GM12878 (cell line): ENCODE measurements at regions not wholly inside any gene's neighbourhood (a gene's known extent, or its start where the extent isn't known, plus 50 kb on each side); places are given as distances from the start of the nearest gene placed in this dataset.

Source experiments
- ATAC-seq: fragments of 200-7000 bp; cut with Tn5 transposase; 3 replicates; pipeline ENCODE4 v1.9.1; 2020; ENCODE audit warnings: mild to moderate bottlenecking, moderate library complexity
- BruUV-seq: library from RNA; stranded (reverse); fragments of 400-500 nt; replicated peaks from 2 replicates; lab custom pipeline; 2021; lab: Mats Ljungman, UMichigan
- CTCF ChIA-PET: fragments of 300-600 bp; sonication (Branson Sonifier 250); formaldehyde crosslinking; extraction: SDS; loops from one replicate; lab custom pipeline; 2021; ENCODE audit warnings: inconsistent platforms; lab: Yijun Ruan, JAX
- POLR2A ChIA-PET: fragments of 350-600 bp; formaldehyde crosslinking; extraction: SDS; loops from one replicate; lab custom pipeline; 2021; ENCODE audit warnings: inconsistent platforms; lab: Charles Lee
- RAD21 ChIA-PET: fragments of 300-600 bp; sonication (Branson Sonifier 250); formaldehyde crosslinking; loops from one replicate; lab custom pipeline; 2023; ENCODE audit warnings: antibody characterized with exemption; ENCODE audit not compliant: unreplicated experiment; lab: Charles Lee
- SMC1A ChIA-PET: fragments of 300-600 bp; sonication (Branson Sonifier 250); formaldehyde crosslinking; loops from one replicate; lab custom pipeline; 2023; ENCODE audit not compliant: unreplicated experiment, uncharacterized antibody; lab: Charles Lee
- DNase-seq: peaks from one replicate; pipeline ENCODE4 v3.0.0-alpha.2; 2011; ENCODE audit warnings: low read depth, low spot score
- FAIRE-seq: peaks from 3 replicates; lab custom pipeline; 2011; peaks lifted over from hg19 to GRCh38; lab: Jason Lieb, UNC
- H2AFZ ChIP-seq: 2 replicates; pipeline ENCODE4 v1.6.0; 2011; ENCODE audit warnings: low read depth, low read length, control low read depth; ENCODE audit not compliant: control insufficient read depth
- H3K27ac ChIP-seq: 2 replicates; pipeline ENCODE4 v1.5.1; 2011; ENCODE audit warnings: control low read depth; ENCODE audit not compliant: control insufficient read depth, insufficient read depth
- H3K27me3 ChIP-seq, 2 experiments: replicated peaks in 1 of 2; 2 replicates each; pipeline versions ENCODE4 v1.6.0 to v1.6.1; 2011; ENCODE audit warnings: low read length in 1 of 2; ENCODE audit not compliant: control insufficient read depth in 2 of 2, insufficient read depth in 2 of 2
- H3K36me3 ChIP-seq, 2 experiments: 2 replicates each; pipeline ENCODE4 v1.5.1; 2011; ENCODE audit warnings: low read length in 1 of 2; ENCODE audit not compliant: control insufficient read depth in 2 of 2, insufficient read depth in 2 of 2
- H3K4me1 ChIP-seq: 2 replicates; pipeline ENCODE4 v1.6.1; 2011; ENCODE audit warnings: mild to moderate bottlenecking, low read length, moderate library complexity, mixed read lengths; ENCODE audit not compliant: control insufficient read depth, insufficient read depth
- H3K4me2 ChIP-seq: 2 replicates; pipeline ENCODE4 v1.6.0; 2011; ENCODE audit warnings: control low read depth; ENCODE audit not compliant: control insufficient read depth, insufficient read depth
- H3K4me3 ChIP-seq: fragments of 200-600 bp; sonication (generic); 2 replicates; pipeline ENCODE4 v1.5.1; 2016
- H3K79me2 ChIP-seq: 2 replicates; pipeline ENCODE4 v1.6.0; 2011; ENCODE audit warnings: low read length; ENCODE audit not compliant: control insufficient read depth, insufficient read depth
- H3K9ac ChIP-seq: 2 replicates; pipeline ENCODE4 v1.8.0; 2011; ENCODE audit warnings: low read length, control low read depth, mixed read lengths; ENCODE audit not compliant: control insufficient read depth, insufficient read depth
- H3K9me3 ChIP-seq: replicated peaks from 3 replicates; pipeline ENCODE4 v1.5.1; 2011; ENCODE audit warnings: mild to moderate bottlenecking, low read length; ENCODE audit not compliant: control insufficient read depth, insufficient read depth
- H4K20me1 ChIP-seq: 2 replicates; pipeline ENCODE4 v1.6.0; 2011; ENCODE audit not compliant: control insufficient read depth, insufficient read depth
- ATF3 ChIP-seq: IDR thresholded peaks from 2 replicates; pipeline ENCODE4 v1.6.1; 2011; ENCODE audit warnings: low read depth, mild to moderate bottlenecking, low read length, moderate library complexity, borderline replicate concordance; ENCODE audit errors: extremely low read depth
- BACH1 ChIP-seq: fragments of 450-650 bp; IDR thresholded peaks from 2 replicates; pipeline ENCODE4 v1.6.1; 2017; ENCODE audit warnings: mild to moderate bottlenecking, borderline replicate concordance
- FOXM1 ChIP-seq: IDR thresholded peaks from 2 replicates; pipeline ENCODE4 v1.6.1; 2012; ENCODE audit warnings: low read depth, mild to moderate bottlenecking, inconsistent platforms, low read length, moderate library complexity
- IRF3 ChIP-seq: fragments of 450-650 bp; IDR thresholded peaks from 2 replicates; pipeline ENCODE4 v1.6.1; 2014; ENCODE audit warnings: mild to moderate bottlenecking
- LARP7 ChIP-seq: fragments of 450-650 bp; IDR thresholded peaks from 2 replicates; pipeline ENCODE4 v1.6.1; 2017; ENCODE audit warnings: mild to moderate bottlenecking
- MEF2B ChIP-seq: fragments of 450-650 bp; IDR thresholded peaks from 2 replicates; pipeline ENCODE4 v1.6.1; 2018; ENCODE audit warnings: mild to moderate bottlenecking, moderate library complexity; ENCODE audit not compliant: partially characterized antibody, poor library complexity, severe bottlenecking
- MLLT1 ChIP-seq: fragments of 450-650 bp; IDR thresholded peaks from 2 replicates; pipeline ENCODE4 v1.6.1; 2016; ENCODE audit warnings: mild to moderate bottlenecking
- SUZ12 ChIP-seq: fragments of 200-600 bp; sonication (generic); IDR thresholded peaks from one replicate; pipeline ENCODE4 v1.6.1; 2018; ENCODE audit warnings: antibody characterized with exemption, mild to moderate bottlenecking; ENCODE audit not compliant: unreplicated experiment
- TCF12 ChIP-seq: IDR thresholded peaks from 2 replicates; pipeline ENCODE4 v1.6.1; 2011; ENCODE audit warnings: low read depth, mild to moderate bottlenecking, low read length
- ZZZ3 ChIP-seq: IDR thresholded peaks from 2 replicates; pipeline ENCODE4 v1.6.1; 2011; ENCODE audit warnings: low read depth; ENCODE audit not compliant: control insufficient read depth, insufficient read length
- WGBS: methylation state at CpG from one replicate; pipeline ENCODE4 v1.1.6; 2016; ENCODE audit warnings: low lambda C conversion rate; ENCODE audit not compliant: insufficient replicate concordance, insufficient coverage; ENCODE audit errors: missing lambda C conversion rate; 5-methylcytosine and 5-hydroxymethylcytosine counted together
- in situ Hi-C: fragments of 300-500 bp; cut with MboI; formaldehyde crosslinking; loops from 9 replicates; pipeline ENCODE4 v1.14.3; 2018; ENCODE audit warnings: mixed read lengths
- intact Hi-C: fragments of 100-400 bp; cut with micrococcal nuclease; formaldehyde crosslinking; loops from one replicate; pipeline ENCODE4 v1.14.2; 2022; ENCODE audit not compliant: unreplicated experiment
- TF ChIP-seq, protein P1 (sequence below): IDR thresholded peaks from 2 replicates; pipeline ENCODE4 v1.6.1; 2012; ENCODE audit warnings: low read length, inconsistent platforms

- FAIRE-seq = no peak
Measured at GRCh38 chr3:5523125-5523524, 335.6 kb downstream of the EDEM1 start.

More at GRCh38 chr3:5523125-5523524, 335.6 kb downstream of the EDEM1 start:
- DNase-seq (no peak), ATAC-seq (no peak)
- ChIA-PET CTCF (no interaction called here), SMC1A (no interaction called here), POLR2A (no interaction called here), RAD21 (no interaction called here)
- Histone ChIP-seq H3K79me2 (no peaks in the 10 kb centered on the region), H3K4me2 (no peak overlapping the region), H3K9ac (no peak overlapping the region), H3K4me1 (no peaks in the 10 kb centered on the region), H3K27ac (no peak overlapping the region), H3K9me3 (no peaks in the 10 kb centered on the region), H3K36me3 (no peaks in the 10 kb centered on the region), H4K20me1 (no peaks in the 10 kb centered on the region), H3K27me3 (no peaks in the 10 kb centered on the region), H3K4me3 (no peak overlapping the region), H2AFZ (no peak overlapping the region)
- intact Hi-C loops = no loop called here
- no peak for TF ChIP-seq FOXM1
- TF ChIP-seq, protein P1, sequence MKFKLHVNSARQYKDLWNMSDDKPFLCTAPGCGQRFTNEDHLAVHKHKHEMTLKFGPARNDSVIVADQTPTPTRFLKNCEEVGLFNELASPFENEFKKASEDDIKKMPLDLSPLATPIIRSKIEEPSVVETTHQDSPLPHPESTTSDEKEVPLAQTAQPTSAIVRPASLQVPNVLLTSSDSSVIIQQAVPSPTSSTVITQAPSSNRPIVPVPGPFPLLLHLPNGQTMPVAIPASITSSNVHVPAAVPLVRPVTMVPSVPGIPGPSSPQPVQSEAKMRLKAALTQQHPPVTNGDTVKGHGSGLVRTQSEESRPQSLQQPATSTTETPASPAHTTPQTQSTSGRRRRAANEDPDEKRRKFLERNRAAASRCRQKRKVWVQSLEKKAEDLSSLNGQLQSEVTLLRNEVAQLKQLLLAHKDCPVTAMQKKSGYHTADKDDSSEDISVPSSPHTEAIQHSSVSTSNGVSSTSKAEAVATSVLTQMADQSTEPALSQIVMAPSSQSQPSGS = no peak
- TF ChIP-seq SUZ12 = no peak
- no peak for TF ChIP-seq ZZZ3
- TF ChIP-seq TCF12 = no peak
- no peak for TF ChIP-seq ATF3
- no peak for TF ChIP-seq BACH1
- TF ChIP-seq MLLT1 = no peak
- TF ChIP-seq MEF2B = no peak
- TF ChIP-seq LARP7 = no peak
- TF ChIP-seq IRF3 = no peak
- in situ Hi-C loops = no loop called here
- BruUV-seq = no TSS peak
- 87% methylated on average over 1 of the region's 1 CpG for WGBS
